ENCODE measurements at regions not wholly inside any gene's neighbourhood (a gene's known extent, or its start where the extent isn't known, plus 50 kb on each side); places are given as distances from the start of the nearest gene placed in this dataset.
"Not testable (repeated sequence)": the region's sequence is repeated elsewhere in the genome, so short reads cannot be mapped to it uniquely, and the experiment has no call there.

GRCh38 chr3:195645872-195646271, 62.1 kb upstream of the APOD start:
- H3K4me3 Mint-ChIP-seq; H3K27ac Mint-ChIP-seq; DNase-seq; H3K4me1 Mint-ChIP-seq (ENCODE audit: low read depth); H3K36me3 Mint-ChIP-seq (ENCODE audit: low read depth); H3K27me3 Mint-ChIP-seq (ENCODE audit: low read depth); intact Hi-C loops (cut with micrococcal nuclease); H3K9me3 Mint-ChIP-seq: not testable (repeated sequence)
- CTCF ChIA-PET = interaction anchor here (1.2 kb wide), 1 partner anchor 205 kb away, joined by 3 read pairs; no protein-coding TSS in a partner anchor

- H3K9me3 Mint-ChIP-seq; DNase-seq; intact Hi-C loops (cut with micrococcal nuclease); H3K36me3 Mint-ChIP-seq (ENCODE audit: low read depth); H3K4me1 Mint-ChIP-seq (ENCODE audit: low read depth); H3K27me3 Mint-ChIP-seq (ENCODE audit: low read depth); CTCF ChIA-PET; H3K4me3 Mint-ChIP-seq; H3K27ac Mint-ChIP-seq: not testable (repeated sequence)
These were observed 59.5 kb upstream of the APOD start for GRCh38 chr3:195643245-195643644.

GRCh38 chr3:195642311-195642710, 58.6 kb upstream of the APOD start:
- intact Hi-C loops (cut with micrococcal nuclease); H3K4me3 Mint-ChIP-seq; H3K36me3 Mint-ChIP-seq (ENCODE audit: low read depth); H3K27ac Mint-ChIP-seq; DNase-seq; H3K4me1 Mint-ChIP-seq (ENCODE audit: low read depth); H3K27me3 Mint-ChIP-seq (ENCODE audit: low read depth); H3K9me3 Mint-ChIP-seq; CTCF ChIA-PET: not testable (repeated sequence)

- DNase-seq; CTCF ChIA-PET; H3K27ac Mint-ChIP-seq; H3K27me3 Mint-ChIP-seq (ENCODE audit: low read depth); H3K4me3 Mint-ChIP-seq; H3K9me3 Mint-ChIP-seq; H3K4me1 Mint-ChIP-seq (ENCODE audit: low read depth); intact Hi-C loops (cut with micrococcal nuclease); H3K36me3 Mint-ChIP-seq (ENCODE audit: low read depth): not testable (repeated sequence)
These were observed 54.7 kb upstream of the APOD start for GRCh38 chr3:195638456-195638855.

- CTCF ChIA-PET; H3K27ac Mint-ChIP-seq; H3K4me1 Mint-ChIP-seq (ENCODE audit: low read depth); H3K27me3 Mint-ChIP-seq (ENCODE audit: low read depth); DNase-seq; H3K36me3 Mint-ChIP-seq (ENCODE audit: low read depth); intact Hi-C loops (cut with micrococcal nuclease); H3K9me3 Mint-ChIP-seq; H3K4me3 Mint-ChIP-seq: not testable (repeated sequence)
These were observed 53.9 kb upstream of the APOD start for GRCh38 chr3:195637473-195638233.

GRCh38 chr3:195637011-195637410, 53.3 kb upstream of the APOD start:
- H3K27me3 Mint-ChIP-seq (ENCODE audit: low read depth); H3K36me3 Mint-ChIP-seq (ENCODE audit: low read depth); H3K4me1 Mint-ChIP-seq (ENCODE audit: low read depth); H3K9me3 Mint-ChIP-seq; DNase-seq; intact Hi-C loops (cut with micrococcal nuclease); H3K27ac Mint-ChIP-seq; CTCF ChIA-PET: not testable (repeated sequence)
- peak overlapping the region; percentile 12 for H3K4me3 Mint-ChIP-seq

GRCh38 chr3:195635898-195636685, 52.4 kb upstream of the APOD start:
- intact Hi-C loops (cut with micrococcal nuclease) = not testable (repeated sequence)

GRCh38 chr3:195635262-195635873, 51.6 kb upstream of the APOD start:
- H3K9me3 Mint-ChIP-seq; H3K4me1 Mint-ChIP-seq (ENCODE audit: low read depth); H3K27ac Mint-ChIP-seq; H3K4me3 Mint-ChIP-seq; DNase-seq; H3K27me3 Mint-ChIP-seq (ENCODE audit: low read depth); CTCF ChIA-PET; H3K36me3 Mint-ChIP-seq (ENCODE audit: low read depth); intact Hi-C loops (cut with micrococcal nuclease): not testable (repeated sequence)

More at GRCh38 chr3:195635898-195636685, 52.4 kb upstream of the APOD start:
- H3K27me3 Mint-ChIP-seq (ENCODE audit: low read depth); CTCF ChIA-PET; H3K4me1 Mint-ChIP-seq (ENCODE audit: low read depth); H3K27ac Mint-ChIP-seq; H3K36me3 Mint-ChIP-seq (ENCODE audit: low read depth); DNase-seq; H3K9me3 Mint-ChIP-seq: not testable (repeated sequence)
- peak overlapping the region; percentile 64 for H3K4me3 Mint-ChIP-seq

GRCh38 chr3:195634426-195635261, 50.9 kb upstream of the APOD start:
- H3K4me1 Mint-ChIP-seq (ENCODE audit: low read depth); H3K27ac Mint-ChIP-seq; H3K36me3 Mint-ChIP-seq (ENCODE audit: low read depth); CTCF ChIA-PET; intact Hi-C loops (cut with micrococcal nuclease); H3K9me3 Mint-ChIP-seq; H3K4me3 Mint-ChIP-seq; H3K27me3 Mint-ChIP-seq (ENCODE audit: low read depth): not testable (repeated sequence)
- peak; percentile 44 for DNase-seq

Measured in activated naive CD4-positive, alpha-beta T cell treated with anti-CD3 and anti-CD28 coated beads for 36 hours (primary cell).